ENCODE measurements at regions not wholly inside any gene's neighbourhood (a gene's known extent, or its start where the extent isn't known, plus 50 kb on each side); places are given as distances from the start of the nearest gene placed in this dataset.

- DNase-seq (no peak), ATAC-seq (no peak)
- intact Hi-C loops (cut with DNase I, micrococcal nuclease), result no loop called here
- no peaks in the 10 kb centered on the region for H3K36me3 ChIP-seq (ENCODE audit: low read depth)
- TF ChIP-seq, protein P1, sequence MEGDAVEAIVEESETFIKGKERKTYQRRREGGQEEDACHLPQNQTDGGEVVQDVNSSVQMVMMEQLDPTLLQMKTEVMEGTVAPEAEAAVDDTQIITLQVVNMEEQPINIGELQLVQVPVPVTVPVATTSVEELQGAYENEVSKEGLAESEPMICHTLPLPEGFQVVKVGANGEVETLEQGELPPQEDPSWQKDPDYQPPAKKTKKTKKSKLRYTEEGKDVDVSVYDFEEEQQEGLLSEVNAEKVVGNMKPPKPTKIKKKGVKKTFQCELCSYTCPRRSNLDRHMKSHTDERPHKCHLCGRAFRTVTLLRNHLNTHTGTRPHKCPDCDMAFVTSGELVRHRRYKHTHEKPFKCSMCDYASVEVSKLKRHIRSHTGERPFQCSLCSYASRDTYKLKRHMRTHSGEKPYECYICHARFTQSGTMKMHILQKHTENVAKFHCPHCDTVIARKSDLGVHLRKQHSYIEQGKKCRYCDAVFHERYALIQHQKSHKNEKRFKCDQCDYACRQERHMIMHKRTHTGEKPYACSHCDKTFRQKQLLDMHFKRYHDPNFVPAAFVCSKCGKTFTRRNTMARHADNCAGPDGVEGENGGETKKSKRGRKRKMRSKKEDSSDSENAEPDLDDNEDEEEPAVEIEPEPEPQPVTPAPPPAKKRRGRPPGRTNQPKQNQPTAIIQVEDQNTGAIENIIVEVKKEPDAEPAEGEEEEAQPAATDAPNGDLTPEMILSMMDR (IDR thresholded peaks at IDR 0.05), result no peak
- H3K4me1 ChIP-seq (ENCODE audit: low read depth), result no peaks in the 10 kb centered on the region
- H3K9me3 ChIP-seq, result no peaks in the 10 kb centered on the region
- no peak overlapping the region for H3K4me3 ChIP-seq
These were observed 133.6 kb downstream of the CASP12 start for GRCh38 chr11:104764710-104765045.

DNA sequence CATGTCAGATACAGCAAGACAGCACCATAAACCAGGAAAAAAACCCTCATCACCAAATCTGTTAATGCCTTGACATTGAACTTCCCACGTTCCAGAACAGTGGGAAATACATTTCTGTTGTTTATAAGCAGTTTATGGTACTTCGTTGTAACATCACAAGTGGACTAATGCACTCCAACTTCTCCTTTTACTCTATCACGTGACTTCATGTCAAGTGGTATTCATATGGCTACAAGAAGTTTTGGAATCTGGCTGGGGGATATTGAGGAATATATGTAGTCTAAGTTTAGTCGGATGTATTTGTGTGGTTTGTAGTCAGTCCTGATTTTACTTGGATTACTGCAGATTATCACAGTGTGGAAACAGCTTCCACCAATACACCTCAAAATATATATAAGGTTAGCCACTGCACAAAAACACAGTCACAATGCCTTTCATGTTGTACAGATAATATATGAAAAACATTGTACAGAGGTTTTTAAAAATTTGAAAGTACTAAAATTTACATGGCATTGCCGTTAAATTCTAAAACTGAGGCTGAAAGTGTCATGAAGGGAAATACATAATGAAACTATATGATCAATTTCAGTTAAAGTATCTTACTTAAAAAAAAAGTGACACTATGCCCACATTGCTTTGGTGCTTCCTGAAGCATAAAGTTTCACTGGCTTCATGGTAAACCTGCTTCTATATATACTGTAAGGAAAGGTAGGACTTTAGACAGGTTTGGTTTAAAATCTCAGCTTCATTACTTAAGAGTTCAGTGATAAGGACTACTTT, 134.1 kb downstream of the CASP12 start:
- no peak for DNase-seq
- TF ChIP-seq, protein P1 (IDR thresholded peaks at IDR 0.05), result no peak
- intact Hi-C loops (cut with DNase I, micrococcal nuclease), result no loop called here
- Histone ChIP-seq H3K4me3 (no peak overlapping the region), H3K36me3 (ENCODE audit: low read depth) (no peaks in the 10 kb centered on the region), H3K4me1 (ENCODE audit: low read depth) (no peaks in the 10 kb centered on the region), H3K9me3 (no peaks in the 10 kb centered on the region)
- no peak for ATAC-seq

- no peaks in the 10 kb centered on the region for H3K9me3 ChIP-seq
- H3K36me3 ChIP-seq (ENCODE audit: low read depth), result no peaks in the 10 kb centered on the region
- DNase-seq (no peak), ATAC-seq (no peak)
- intact Hi-C loops (cut with DNase I, micrococcal nuclease), result no loop called here
- TF ChIP-seq, protein P1 (IDR thresholded peaks at IDR 0.05), result no peak
- no peak overlapping the region for H3K4me3 ChIP-seq
- no peaks in the 10 kb centered on the region for H3K4me1 ChIP-seq (ENCODE audit: low read depth)
These were observed 136.7 kb downstream of the CASP12 start for GRCh38 chr11:104761511-104761910.

DNA sequence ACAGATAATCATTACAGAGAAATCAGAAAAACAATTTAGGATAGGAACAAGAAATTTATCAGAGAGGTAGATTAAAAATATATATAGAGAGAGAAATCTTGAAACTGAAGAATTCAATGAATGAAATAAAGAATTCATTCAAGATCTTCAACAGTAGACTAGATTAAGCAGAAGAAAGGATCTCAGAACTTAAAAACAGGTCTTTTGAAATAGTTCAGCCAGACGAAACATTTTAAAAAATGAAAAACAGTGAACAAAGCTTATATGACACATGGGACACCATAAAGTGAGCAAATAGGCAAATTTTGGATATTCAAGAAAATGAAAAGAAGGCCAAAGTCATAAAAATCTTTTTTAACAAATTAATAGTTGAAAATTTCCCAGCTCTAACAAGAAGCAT, 138.8 kb downstream of the CASP12 start:
- H3K4me3 ChIP-seq, result no peak overlapping the region
- no peaks in the 10 kb centered on the region for H3K4me1 ChIP-seq (ENCODE audit: low read depth)
- H3K9me3 ChIP-seq, result no peaks in the 10 kb centered on the region
- intact Hi-C loops (cut with DNase I, micrococcal nuclease), result no loop called here
- DNase-seq, result no peak
- ATAC-seq, result no peak
- TF ChIP-seq, protein P1 (IDR thresholded peaks at IDR 0.05), result no peak
- no peaks in the 10 kb centered on the region for H3K36me3 ChIP-seq (ENCODE audit: low read depth)

DNA sequence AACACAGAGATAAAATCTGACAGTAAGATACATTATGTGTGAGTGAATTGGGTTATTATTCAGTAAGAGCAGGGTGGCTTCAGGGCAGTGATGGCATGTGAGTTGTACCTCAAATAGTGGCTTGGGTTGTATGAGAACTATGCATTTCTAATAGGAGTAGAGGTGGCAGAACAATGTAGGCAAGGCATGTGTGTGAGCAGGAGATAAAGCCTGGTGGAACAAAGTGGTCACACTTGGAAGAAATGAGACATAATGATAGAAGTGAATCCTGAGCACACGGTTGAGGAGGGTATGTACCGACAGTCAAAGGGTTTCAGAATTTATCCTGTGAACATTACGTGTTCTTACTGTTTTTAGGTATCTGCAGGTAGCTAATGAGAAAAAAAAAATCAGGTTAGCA, 159.3 kb downstream of the CASP12 start:
- no peaks in the 10 kb centered on the region for H3K36me3 ChIP-seq (ENCODE audit: low read depth)
- TF ChIP-seq, protein P1 (IDR thresholded peaks at IDR 0.05), result no peak
- H3K4me3 ChIP-seq, result no peak overlapping the region
- H3K9me3 ChIP-seq, result no peaks in the 10 kb centered on the region
- intact Hi-C loops (cut with DNase I, micrococcal nuclease), result no loop called here
- no peak for ATAC-seq
- DNase-seq, result no peak
- no peaks in the 10 kb centered on the region for H3K4me1 ChIP-seq (ENCODE audit: low read depth)

- H3K9me3 ChIP-seq, result no peaks in the 10 kb centered on the region
- intact Hi-C loops (cut with DNase I, micrococcal nuclease), result no loop called here
- TF ChIP-seq, protein P1 (IDR thresholded peaks at IDR 0.05), result no peak
- no peak overlapping the region for H3K4me3 ChIP-seq
- ATAC-seq (no peak), DNase-seq (no peak)
- H3K4me1 ChIP-seq (ENCODE audit: low read depth), result no peaks in the 10 kb centered on the region
- H3K36me3 ChIP-seq (ENCODE audit: low read depth), result no peaks in the 10 kb centered on the region
These were observed 160.1 kb downstream of the CASP12 start for GRCh38 chr11:104738208-104738607.

All from mucosa of descending colon (tissue), 3 donors.